ENCODE measurements at regions not wholly inside any gene's neighbourhood (a gene's known extent, or its start where the extent isn't known, plus 50 kb on each side); places are given as distances from the start of the nearest gene placed in this dataset.

DNA sequence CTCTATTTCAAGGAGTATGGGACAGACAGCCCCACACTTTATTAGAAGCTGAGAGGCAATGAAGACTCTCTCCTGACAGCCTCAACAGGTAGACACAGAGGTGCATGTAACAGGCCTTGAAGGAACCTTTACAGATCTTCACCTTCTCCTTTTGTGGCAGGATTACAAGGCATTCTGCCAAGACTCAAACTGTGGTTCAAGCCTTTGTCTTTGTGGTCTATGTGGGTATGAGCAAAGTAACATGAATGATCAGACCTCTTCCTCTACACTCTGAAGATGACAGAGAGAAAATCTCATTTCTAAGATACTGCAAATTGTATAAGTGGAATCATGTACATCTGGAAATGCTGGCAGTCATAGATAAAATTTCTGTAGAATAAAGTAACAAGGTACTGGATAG, 346.9 kb downstream of the CDH9 start:
- no peak overlapping the region for H3K9ac ChIP-seq (ENCODE audit: low read length)
- no peaks in the 10 kb centered on the region for H3K9me3 ChIP-seq (ENCODE audit: control extremely low read depth in 1 of 3, control insufficient read depth in 2 of 3, insufficient read depth in 1 of 3, low read length in 2 of 3)
- H3K36me3 ChIP-seq (replicated peaks in 1 of 2; ENCODE audit: control extremely low read depth in 1 of 2, control insufficient read depth in 1 of 2, extremely low read depth in 1 of 2, insufficient read depth in 2 of 2, low read length in 1 of 2) = no peaks in the 10 kb centered on the region
- Mint-ChIP-seq H3K27ac (no peak overlapping the region), H3K4me1 (no peaks in the 10 kb centered on the region), H3K9me3 (ENCODE audit: insufficient read depth) (peaks cover 9% of the 10 kb centered on the region), H3K27me3 (no peaks in the 10 kb centered on the region), H3K4me3 (no peak overlapping the region)
- H3K4me3 ChIP-seq (ENCODE audit: control extremely low read depth in 1 of 5, extremely low read depth in 1 of 5, insufficient read depth in 1 of 5, low read depth in 2 of 5, low read length in 4 of 5) = no peak overlapping the region
- no peaks in the 10 kb centered on the region for H3K4me1 ChIP-seq (ENCODE audit: control insufficient read depth in 2 of 2, insufficient read depth in 2 of 2, low read length in 2 of 2)
- ChIA-PET POLR2A (no interaction called here), CTCF (no interaction called here)
- H3K27ac ChIP-seq (ENCODE audit: low read length in 2 of 2) = no peak overlapping the region
- no peaks in the 10 kb centered on the region for H3K27me3 ChIP-seq (replicated peaks in 1 of 4; ENCODE audit: control extremely low read depth in 1 of 4, control insufficient read depth in 3 of 4, insufficient read depth in 4 of 4, low read length in 3 of 4)
- no peak overlapping the region for H3K4me2 ChIP-seq (replicated peaks; ENCODE audit: low read depth, low read length, poor library complexity, severe bottlenecking)
- ATAC-seq (ENCODE audit: low read depth) = no peak
- H4K20me1 ChIP-seq (ENCODE audit: control insufficient read depth, insufficient read depth, low read length, poor library complexity, severe bottlenecking) = no peaks in the 10 kb centered on the region
- intact Hi-C loops (cut with micrococcal nuclease) = no loop called here
- no peaks in the 10 kb centered on the region for H3K79me2 ChIP-seq (ENCODE audit: control insufficient read depth, insufficient read depth, low read length)
- no peak overlapping the region for H2AFZ ChIP-seq (ENCODE audit: insufficient read depth, low read depth, low read length, poor library complexity, severe bottlenecking)
- TF ChIP-seq EZH2 (IDR thresholded peaks at IDR 0.05; ENCODE audit: borderline replicate concordance, insufficient read depth, low read depth, low read length, poor library complexity, severe bottlenecking) = no peak
- TF ChIP-seq, protein P1, sequence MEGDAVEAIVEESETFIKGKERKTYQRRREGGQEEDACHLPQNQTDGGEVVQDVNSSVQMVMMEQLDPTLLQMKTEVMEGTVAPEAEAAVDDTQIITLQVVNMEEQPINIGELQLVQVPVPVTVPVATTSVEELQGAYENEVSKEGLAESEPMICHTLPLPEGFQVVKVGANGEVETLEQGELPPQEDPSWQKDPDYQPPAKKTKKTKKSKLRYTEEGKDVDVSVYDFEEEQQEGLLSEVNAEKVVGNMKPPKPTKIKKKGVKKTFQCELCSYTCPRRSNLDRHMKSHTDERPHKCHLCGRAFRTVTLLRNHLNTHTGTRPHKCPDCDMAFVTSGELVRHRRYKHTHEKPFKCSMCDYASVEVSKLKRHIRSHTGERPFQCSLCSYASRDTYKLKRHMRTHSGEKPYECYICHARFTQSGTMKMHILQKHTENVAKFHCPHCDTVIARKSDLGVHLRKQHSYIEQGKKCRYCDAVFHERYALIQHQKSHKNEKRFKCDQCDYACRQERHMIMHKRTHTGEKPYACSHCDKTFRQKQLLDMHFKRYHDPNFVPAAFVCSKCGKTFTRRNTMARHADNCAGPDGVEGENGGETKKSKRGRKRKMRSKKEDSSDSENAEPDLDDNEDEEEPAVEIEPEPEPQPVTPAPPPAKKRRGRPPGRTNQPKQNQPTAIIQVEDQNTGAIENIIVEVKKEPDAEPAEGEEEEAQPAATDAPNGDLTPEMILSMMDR (IDR thresholded peaks at IDR 0.05) = no peak
- DNase-seq = no peak

DNA sequence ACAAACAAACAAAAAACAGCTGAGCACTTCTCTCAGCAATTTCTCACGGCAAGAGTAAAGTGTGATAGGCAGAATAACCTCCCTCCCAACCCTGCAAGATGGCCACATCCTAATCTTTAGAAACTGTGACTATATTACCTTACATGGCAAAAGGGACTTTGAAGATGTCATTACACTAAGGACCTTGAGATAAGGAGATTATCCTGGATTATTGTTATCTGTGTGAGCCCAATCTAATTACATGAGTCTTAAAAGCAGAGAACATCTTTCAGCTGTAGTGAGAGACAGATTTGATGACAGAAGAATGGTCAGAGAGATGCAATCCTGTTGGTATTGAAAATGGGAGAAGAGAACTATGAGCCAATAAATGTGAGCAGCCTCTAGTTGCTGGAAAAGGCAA, 347.9 kb downstream of the CDH9 start:
- Histone ChIP-seq H2AFZ (ENCODE audit: insufficient read depth, low read depth, low read length, poor library complexity, severe bottlenecking) (no peak overlapping the region), H3K4me2 (replicated peaks; ENCODE audit: low read depth, low read length, poor library complexity, severe bottlenecking) (no peak overlapping the region), H3K36me3 (replicated peaks in 1 of 2; ENCODE audit: control extremely low read depth in 1 of 2, control insufficient read depth in 1 of 2, extremely low read depth in 1 of 2, insufficient read depth in 2 of 2, low read length in 1 of 2) (no peaks in the 10 kb centered on the region), H4K20me1 (ENCODE audit: control insufficient read depth, insufficient read depth, low read length, poor library complexity, severe bottlenecking) (no peaks in the 10 kb centered on the region), H3K4me3 (ENCODE audit: control extremely low read depth in 1 of 5, extremely low read depth in 1 of 5, insufficient read depth in 1 of 5, low read depth in 2 of 5, low read length in 4 of 5) (no peak overlapping the region), H3K79me2 (ENCODE audit: control insufficient read depth, insufficient read depth, low read length) (no peaks in the 10 kb centered on the region), H3K9ac (ENCODE audit: low read length) (no peak overlapping the region), H3K9me3 (ENCODE audit: control extremely low read depth in 1 of 3, control insufficient read depth in 2 of 3, insufficient read depth in 1 of 3, low read length in 2 of 3) (no peaks in the 10 kb centered on the region), H3K27me3 (replicated peaks in 1 of 4; ENCODE audit: control extremely low read depth in 1 of 4, control insufficient read depth in 3 of 4, insufficient read depth in 4 of 4, low read length in 3 of 4) (no peaks in the 10 kb centered on the region), H3K4me1 (ENCODE audit: control insufficient read depth in 2 of 2, insufficient read depth in 2 of 2, low read length in 2 of 2) (no peaks in the 10 kb centered on the region), H3K27ac (ENCODE audit: low read length in 2 of 2) (no peak overlapping the region)
- H3K27ac Mint-ChIP-seq = no peak overlapping the region
- ChIA-PET CTCF (no interaction called here), POLR2A (no interaction called here)
- intact Hi-C loops (cut with micrococcal nuclease) = no loop called here
- no CpG with 5 or more reads among the region's 1 CpG for WGBS (ENCODE audit: insufficient coverage)
- TF ChIP-seq EZH2 (IDR thresholded peaks at IDR 0.05; ENCODE audit: borderline replicate concordance, insufficient read depth, low read depth, low read length, poor library complexity, severe bottlenecking) = no peak
- TF ChIP-seq, protein P1 (IDR thresholded peaks at IDR 0.05) = no peak
- no peaks in the 10 kb centered on the region for H3K4me1 Mint-ChIP-seq
- no peaks in the 10 kb centered on the region for H3K27me3 Mint-ChIP-seq
- DNase-seq = no peak
- peaks cover 9% of the 10 kb centered on the region for H3K9me3 Mint-ChIP-seq (ENCODE audit: insufficient read depth)
- no peak for ATAC-seq (ENCODE audit: low read depth)
- no peak overlapping the region for H3K4me3 Mint-ChIP-seq

Measured in B cell (primary cell).